Mesodermal cell (in vitro differentiated cells): ENCODE measurements at regions not wholly inside any gene's neighbourhood (a gene's known extent, or its start where the extent isn't known, plus 50 kb on each side); places are given as distances from the start of the nearest gene placed in this dataset.

Source experiments
- H3K27ac ChIP-seq: 2 replicates; pipeline ENCODE4 v1.7.0; 2013; ENCODE audit warnings: mild to moderate bottlenecking, low read depth, low read length, moderate library complexity; ENCODE audit not compliant: severe bottlenecking
- H3K36me3 ChIP-seq: 2 replicates; pipeline ENCODE4 v1.7.1; 2013; ENCODE audit warnings: mild to moderate bottlenecking, low read length, moderate library complexity; ENCODE audit not compliant: control insufficient read depth, insufficient read depth
- H3K4me1 ChIP-seq: one replicate; pipeline ENCODE4 v1.7.1; 2013; ENCODE audit warnings: mild to moderate bottlenecking, low read length; ENCODE audit not compliant: insufficient read depth, control insufficient read depth, poor library complexity, severe bottlenecking
- H3K4me3 ChIP-seq: 2 replicates; pipeline ENCODE4 v1.7.0; 2013; ENCODE audit warnings: low read length, control low read depth, mild to moderate bottlenecking; ENCODE audit not compliant: insufficient read depth, poor library complexity, severe bottlenecking; ENCODE audit errors: extremely low read depth
- H3K9me3 ChIP-seq: 2 replicates; pipeline ENCODE4 v1.7.1; 2013; ENCODE audit warnings: mild to moderate bottlenecking, low read length, moderate library complexity; ENCODE audit not compliant: control insufficient read depth
- WGBS, 2 experiments: methylation state at CpG; one replicate each; pipeline ENCODE4 v1.1.5; 2013; ENCODE audit warnings: missing lambda C conversion rate in 2 of 2; ENCODE audit not compliant: insufficient coverage in 2 of 2; 5-methylcytosine and 5-hydroxymethylcytosine counted together

DNA sequence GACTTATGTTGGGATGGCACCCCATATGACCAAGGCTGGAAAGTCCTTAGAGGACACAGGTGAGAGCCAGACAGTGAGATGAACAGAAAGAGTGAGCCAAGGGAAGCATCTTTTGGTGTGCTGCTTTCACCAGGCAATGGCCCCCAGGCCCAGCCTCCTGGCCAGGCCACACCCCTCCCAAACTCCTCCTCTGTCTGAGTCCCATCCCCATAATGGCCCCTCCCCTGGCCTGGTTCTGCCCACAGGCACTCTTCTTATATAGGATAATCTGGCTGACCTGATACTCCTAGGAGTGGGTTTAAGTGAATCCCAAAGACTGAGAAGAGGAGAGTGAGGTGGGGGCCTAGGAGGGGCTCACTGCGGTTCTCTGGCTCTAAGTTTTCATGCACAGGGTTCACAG is 252.5 kb downstream of the RPS24 start:
- peaks cover 8% of the 10 kb centered on the region for H3K4me1 ChIP-seq
- no peak overlapping the region for H3K27ac ChIP-seq
- H3K4me3 ChIP-seq = no peak overlapping the region
- H3K9me3 ChIP-seq = no peaks in the 10 kb centered on the region
- 50 to 100% methylated on average over 1 of the region's 1 CpG for WGBS, 2 experiments
- H3K36me3 ChIP-seq = no peaks in the 10 kb centered on the region

DNA sequence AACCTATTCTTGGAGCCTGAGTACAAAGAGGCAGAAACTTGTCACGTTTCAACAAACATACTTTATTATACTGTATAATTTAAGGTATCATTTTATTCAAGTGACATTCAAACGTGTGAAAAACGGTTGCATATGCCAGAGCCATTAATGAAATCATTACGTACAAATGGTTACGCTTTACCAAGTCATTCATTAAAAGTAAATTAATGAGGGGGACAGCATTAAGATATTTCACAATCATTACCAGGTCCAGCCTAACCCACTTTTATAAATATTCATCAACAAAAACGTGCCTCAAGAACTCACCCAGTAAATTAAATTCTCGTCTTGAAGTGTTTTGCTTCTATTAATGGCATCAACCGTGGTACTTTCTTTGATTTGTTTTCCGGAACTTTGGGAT is 253.0 kb downstream of the RPS24 start:
- H3K27ac ChIP-seq = no peak overlapping the region
- no peaks in the 10 kb centered on the region for H3K9me3 ChIP-seq
- no peak overlapping the region for H3K4me3 ChIP-seq
- peaks cover 13% of the 10 kb centered on the region for H3K4me1 ChIP-seq
- no peaks in the 10 kb centered on the region for H3K36me3 ChIP-seq
- WGBS, 2 experiments = 88 to 94% methylated on average over 2 to 4 of the region's 9 CpGs

DNA sequence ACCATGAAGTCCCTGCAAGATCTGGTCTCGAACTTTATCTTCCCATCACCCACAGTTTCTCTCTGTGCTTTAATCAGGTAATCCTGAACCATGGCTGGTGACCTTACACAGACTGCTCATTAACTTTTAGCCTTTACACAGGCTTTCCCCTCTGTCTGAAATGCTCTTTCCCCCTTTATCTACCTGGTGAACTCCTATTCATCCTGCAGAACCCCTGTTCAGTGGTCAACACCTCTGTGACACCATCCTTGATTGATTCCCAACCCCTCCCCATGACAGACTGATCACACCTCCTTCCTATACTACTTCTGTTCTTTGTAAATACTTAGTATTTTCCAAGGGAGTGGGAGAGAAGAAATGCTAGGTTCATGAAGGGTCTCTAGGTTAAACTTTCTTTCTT is 254.0 kb downstream of the RPS24 start:
- Histone ChIP-seq H3K27ac (no peak overlapping the region), H3K4me3 (no peak overlapping the region), H3K4me1 (peaks cover 20% of the 10 kb centered on the region), H3K36me3 (no peaks in the 10 kb centered on the region), H3K9me3 (no peaks in the 10 kb centered on the region)
- 85 to 86% methylated on average over 1 of the region's 1 CpG for WGBS, 2 experiments

DNA sequence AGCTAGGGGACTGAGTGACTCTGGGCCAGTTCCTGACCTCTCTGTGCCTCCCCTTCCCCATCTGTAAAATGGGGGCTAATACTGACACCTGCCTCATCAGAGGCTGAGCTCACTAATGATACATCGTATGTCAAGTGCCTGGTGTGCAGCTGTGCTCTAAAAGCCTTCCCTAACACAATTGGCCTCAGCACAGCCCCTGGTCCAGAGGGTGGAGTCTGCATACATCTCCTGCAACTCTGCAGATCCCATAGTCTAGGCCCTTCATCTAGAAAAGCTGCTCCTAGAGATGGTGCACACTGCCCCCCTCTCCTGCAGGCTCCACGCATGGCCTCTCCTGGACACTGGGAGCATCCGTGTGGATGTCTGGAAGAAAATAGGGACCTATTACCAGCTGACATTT is 255.0 kb downstream of the RPS24 start:
- H3K4me1 ChIP-seq = peaks cover 22% of the 10 kb centered on the region
- no peaks in the 10 kb centered on the region for H3K36me3 ChIP-seq

DNA sequence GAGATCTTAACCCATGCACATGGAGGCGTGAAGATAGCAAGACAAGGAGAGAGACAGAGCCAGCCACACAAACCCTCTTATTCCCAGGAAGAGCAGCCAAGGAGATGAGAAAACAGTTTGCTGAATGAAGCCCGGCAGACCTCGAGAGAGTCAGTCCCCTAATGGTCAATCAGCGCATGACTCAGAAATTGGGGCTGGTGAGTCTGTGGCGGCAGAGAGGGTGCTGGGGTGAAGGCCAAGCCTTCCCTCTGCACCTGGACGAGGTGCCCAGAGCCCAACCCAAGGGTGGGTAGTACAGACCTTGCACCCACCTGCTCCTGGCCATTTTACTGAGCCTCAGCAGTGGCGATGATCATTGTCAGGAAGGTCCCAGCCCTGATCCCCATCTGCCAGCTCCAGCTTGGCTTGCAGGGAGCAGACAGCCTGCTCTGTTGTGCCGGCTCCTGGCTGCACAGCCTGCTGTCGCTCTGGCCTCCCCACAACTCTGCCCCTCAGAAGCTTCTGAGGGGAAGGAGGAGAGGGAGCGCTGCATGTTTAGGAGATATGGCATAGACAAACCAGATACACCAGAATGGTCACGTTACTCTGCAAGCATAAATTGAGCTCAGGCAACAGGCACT is 256.6 kb downstream of the RPS24 start:
- Histone ChIP-seq H3K36me3 (no peaks in the 10 kb centered on the region), H3K27ac (no peak overlapping the region), H3K4me1 (peaks cover 35% of the 10 kb centered on the region), H3K9me3 (no peaks in the 10 kb centered on the region), H3K4me3 (no peak overlapping the region)
- WGBS, 2 experiments = 73 to 75% methylated on average over 9 to 10 of the region's 11 CpGs

More for the DNA sequence above, 255.0 kb downstream of the RPS24 start:
- H3K4me3 ChIP-seq = no peak overlapping the region
- 82 to 100% methylated on average over 1 to 3 of the region's 3 CpGs for WGBS, 2 experiments
- no peak overlapping the region for H3K27ac ChIP-seq
- no peaks in the 10 kb centered on the region for H3K9me3 ChIP-seq

DNA sequence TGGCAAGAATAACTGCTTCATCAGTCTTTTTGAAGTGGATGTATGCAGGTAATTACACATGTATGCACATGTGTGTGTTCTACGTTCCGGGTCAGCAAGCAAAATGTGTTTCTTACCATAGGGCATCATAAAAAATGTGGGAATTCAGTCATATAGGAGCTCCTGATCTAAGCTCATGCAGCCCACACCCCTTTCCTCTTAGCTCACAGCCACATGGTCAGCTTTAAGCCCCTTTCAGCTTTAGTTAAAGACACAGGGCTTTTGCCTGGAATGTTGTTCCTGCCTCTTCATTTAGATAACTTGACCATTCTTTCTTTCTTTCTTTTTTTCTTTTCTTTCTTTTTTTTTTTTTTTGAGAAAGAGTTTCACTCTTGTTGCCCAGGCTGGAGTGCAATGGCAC is 258.1 kb downstream of the RPS24 start:
- Histone ChIP-seq H3K4me3 (no peak overlapping the region), H3K27ac (no peak overlapping the region), H3K36me3 (no peaks in the 10 kb centered on the region), H3K9me3 (no peaks in the 10 kb centered on the region), H3K4me1 (peaks cover 40% of the 10 kb centered on the region)
- WGBS, 2 experiments = 100% methylated on average over 1 to 2 of the region's 2 CpGs

DNA sequence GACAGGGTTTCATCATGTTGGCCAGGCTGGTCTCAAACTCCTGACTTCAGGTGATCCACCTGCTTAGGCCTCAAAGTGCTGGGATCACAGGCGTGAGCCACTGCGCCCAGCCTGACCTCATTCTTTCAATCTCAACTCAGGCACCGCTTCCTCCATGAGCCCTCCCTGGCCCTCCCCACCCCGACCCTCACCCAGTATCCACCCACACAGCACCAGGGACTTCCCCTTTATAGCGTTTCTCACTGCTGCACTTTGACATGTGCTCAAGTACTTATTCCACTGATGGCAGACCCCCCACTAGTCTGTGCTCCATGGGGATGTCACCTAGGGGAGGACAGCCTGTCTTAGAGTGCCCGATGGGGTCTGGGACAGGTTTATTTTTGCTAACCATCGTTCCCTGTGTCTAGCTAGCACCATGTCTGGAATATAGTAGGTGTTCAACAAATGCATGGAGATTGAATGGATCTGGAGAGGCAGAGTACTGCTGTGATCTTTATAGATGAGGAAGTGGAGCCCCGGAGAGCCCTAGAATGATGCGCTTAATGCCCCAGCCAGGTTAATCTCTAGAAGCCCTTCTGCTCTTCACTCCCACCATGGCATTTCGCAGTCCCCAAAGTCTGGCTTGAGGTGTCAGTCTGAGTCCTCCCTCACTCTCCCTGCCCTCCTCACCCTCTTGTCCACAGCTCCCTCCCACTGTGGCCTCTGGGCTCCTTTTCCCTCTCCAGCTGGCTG is 258.8 kb downstream of the RPS24 start:
- peak overlapping the region; percentile 83 for H3K27ac ChIP-seq
- H3K4me3 ChIP-seq = no peak overlapping the region
- H3K9me3 ChIP-seq = no peaks in the 10 kb centered on the region
- peaks cover 40% of the 10 kb centered on the region for H3K4me1 ChIP-seq
- WGBS, 2 experiments = 81 to 87% methylated on average over 7 to 9 of the region's 10 CpGs
- no peaks in the 10 kb centered on the region for H3K36me3 ChIP-seq

DNA sequence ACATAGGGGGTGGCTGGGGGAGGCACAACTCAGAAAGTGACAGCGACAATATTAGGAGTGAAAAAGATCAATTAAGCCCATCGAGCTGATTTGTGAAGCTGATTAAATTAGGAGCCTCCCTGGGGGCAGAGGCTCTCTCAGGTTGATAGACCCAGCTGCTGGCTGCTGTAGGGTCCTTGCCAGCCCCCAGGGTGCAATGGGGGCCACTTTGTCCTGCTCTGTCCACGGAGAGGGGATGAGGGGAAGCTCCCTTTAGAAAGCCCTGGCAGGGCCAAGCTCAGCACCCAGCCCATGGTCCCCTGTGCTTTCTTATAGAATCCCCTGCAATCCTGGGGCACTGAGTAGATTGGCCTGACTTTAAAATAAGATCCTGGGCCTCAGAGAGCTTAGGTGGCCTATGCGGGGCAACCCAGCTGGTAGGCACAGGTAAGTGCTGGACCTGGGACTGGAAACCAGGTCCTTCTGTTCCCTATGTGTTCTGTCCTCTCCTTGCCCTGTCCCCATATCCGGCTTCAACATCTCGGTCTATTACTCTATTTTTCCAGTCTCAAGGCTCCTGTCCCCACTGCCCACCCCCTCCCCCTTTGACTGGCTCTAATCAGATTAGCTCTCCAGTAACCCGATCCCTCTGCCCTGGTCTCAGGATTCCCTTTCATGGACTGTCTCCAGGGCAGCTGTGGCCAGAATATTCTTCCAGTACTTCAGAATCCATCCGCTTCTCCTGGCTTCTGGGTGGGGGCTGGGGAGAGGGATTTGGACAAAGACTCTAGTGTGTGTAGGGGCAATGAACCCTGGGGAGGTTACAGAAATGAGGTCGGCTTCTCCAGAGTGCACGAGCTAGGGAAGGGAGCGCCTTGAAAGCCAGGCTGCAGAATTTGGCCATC is 259.6 kb downstream of the RPS24 start:
- Histone ChIP-seq H3K9me3 (no peaks in the 10 kb centered on the region), H3K4me3 (peak overlapping the region; percentile 7), H3K36me3 (no peaks in the 10 kb centered on the region), H3K27ac (peak overlapping the region; percentile 83), H3K4me1 (peaks cover 40% of the 10 kb centered on the region)
- 36 to 37% methylated on average over 3 to 7 of the region's 11 CpGs for WGBS, 2 experiments

DNA sequence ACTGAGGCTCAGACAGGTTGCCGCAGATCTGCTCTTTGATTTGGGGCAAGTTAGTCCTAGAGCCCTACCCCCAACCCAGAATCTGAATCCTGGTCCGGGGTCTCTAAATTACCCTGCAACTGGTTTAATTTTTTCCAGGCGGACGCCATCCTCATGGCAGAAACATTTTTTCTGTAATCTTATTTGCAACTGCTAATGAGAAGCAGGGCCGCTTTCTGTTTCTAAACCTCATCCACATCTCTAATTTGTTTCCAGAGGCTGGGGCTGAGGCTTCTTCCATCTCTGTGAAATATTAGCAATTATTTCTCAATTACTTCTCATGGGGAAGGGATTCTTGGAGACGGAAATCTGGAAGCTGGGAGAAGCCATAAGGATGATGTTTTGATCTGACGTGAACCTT is 261.6 kb downstream of the RPS24 start:
- Histone ChIP-seq H3K36me3 (no peaks in the 10 kb centered on the region), H3K4me1 (peaks cover 40% of the 10 kb centered on the region), H3K9me3 (no peaks in the 10 kb centered on the region), H3K4me3 (no peak overlapping the region), H3K27ac (no peak overlapping the region)
- WGBS, 2 experiments = 94 to 96% methylated on average over 5 of the region's 7 CpGs

DNA sequence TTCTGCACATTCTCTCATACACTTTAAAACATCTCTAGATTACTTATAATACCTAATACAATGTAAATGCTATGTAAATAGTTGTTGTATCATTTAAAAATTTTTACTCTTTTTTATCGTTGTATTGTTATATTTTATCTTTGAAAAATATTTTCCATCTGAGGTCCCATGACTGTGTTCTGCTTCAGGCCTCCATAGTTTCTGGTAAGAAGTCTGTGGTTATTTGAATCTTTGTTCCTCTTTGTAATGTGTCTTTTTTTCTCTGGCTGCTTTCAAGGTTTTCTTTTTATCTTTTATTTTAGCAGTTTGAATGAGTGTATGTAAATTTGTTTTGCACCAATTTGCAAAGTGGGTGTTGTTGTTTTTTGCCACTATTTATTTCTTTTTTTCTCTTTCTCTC is 263.1 kb downstream of the RPS24 start:
- Histone ChIP-seq H3K36me3 (no peaks in the 10 kb centered on the region), H3K4me1 (peaks cover 37% of the 10 kb centered on the region), H3K9me3 (no peaks in the 10 kb centered on the region), H3K27ac (no peak overlapping the region), H3K4me3 (no peak overlapping the region)
- no CpG with 5 or more reads among the region's 1 CpG for WGBS, 2 experiments
